ENCODE measurements at regions not wholly inside any gene's neighbourhood (a gene's known extent, or its start where the extent isn't known, plus 50 kb on each side); places are given as distances from the start of the nearest gene placed in this dataset.

- H3K27me3 ChIP-seq (ENCODE audit: insufficient read depth in 3 of 3, low read length in 2 of 3), result no peaks in the 10 kb centered on the region
- H3K27ac ChIP-seq, result no peak overlapping the region
- intact Hi-C loops (cut with DNase I), result no loop called here
- H3K9me3 ChIP-seq, result no peaks in the 10 kb centered on the region
- ATAC-seq (no peak), DNase-seq (no peak)
- no peaks in the 10 kb centered on the region for H3K4me1 ChIP-seq
- no peak overlapping the region for H3K4me3 ChIP-seq
- no peak for TF ChIP-seq CTCF (IDR thresholded peaks at IDR 0.05)
- 78 to 96% (median 91%) methylated on average over 4 of the region's 4 CpGs for WGBS, 3 donors
- H3K36me3 ChIP-seq (ENCODE audit: insufficient read depth in 1 of 2, low read depth in 1 of 2), result no peaks in the 10 kb centered on the region
Observed at GRCh38 chr20:48231253-48231930, 446.1 kb upstream of the SULF2 start.

- H3K36me3 ChIP-seq (ENCODE audit: insufficient read depth in 1 of 2, low read depth in 1 of 2), result no peaks in the 10 kb centered on the region
Observed at GRCh38 chr20:48230216-48230615, 444.9 kb upstream of the SULF2 start.

GRCh38 chr20:48227381-48227780, 442.1 kb upstream of the SULF2 start:
- H3K4me1 ChIP-seq, result no peaks in the 10 kb centered on the region
- H3K27ac ChIP-seq, result no peak overlapping the region
- ATAC-seq (no peak), DNase-seq (no peak)
- no peak overlapping the region for H3K4me3 ChIP-seq
- intact Hi-C loops (cut with DNase I), result no loop called here
- H3K27me3 ChIP-seq (ENCODE audit: insufficient read depth in 3 of 3, low read length in 2 of 3), result no peaks in the 10 kb centered on the region
- no peaks in the 10 kb centered on the region for H3K9me3 ChIP-seq
- no peaks in the 10 kb centered on the region for H3K36me3 ChIP-seq (ENCODE audit: insufficient read depth in 1 of 2, low read depth in 1 of 2)
- TF ChIP-seq CTCF (IDR thresholded peaks at IDR 0.05), result no peak
- WGBS, 3 donors, result 77 to 86% (median 82%) methylated on average over 5 of the region's 5 CpGs

More at GRCh38 chr20:48230216-48230615, 444.9 kb upstream of the SULF2 start:
- H3K4me1 ChIP-seq, result no peaks in the 10 kb centered on the region
- no peak for TF ChIP-seq CTCF (IDR thresholded peaks at IDR 0.05)
- DNase-seq (no peak), ATAC-seq (no peak)
- no peak overlapping the region for H3K27ac ChIP-seq
- no peak overlapping the region for H3K4me3 ChIP-seq
- no peaks in the 10 kb centered on the region for H3K27me3 ChIP-seq (ENCODE audit: insufficient read depth in 3 of 3, low read length in 2 of 3)
- no peaks in the 10 kb centered on the region for H3K9me3 ChIP-seq
- WGBS, 3 donors, result 23 to 44% (median 29%) methylated on average over 5 of the region's 5 CpGs
- intact Hi-C loops (cut with DNase I), result no loop called here

DNA sequence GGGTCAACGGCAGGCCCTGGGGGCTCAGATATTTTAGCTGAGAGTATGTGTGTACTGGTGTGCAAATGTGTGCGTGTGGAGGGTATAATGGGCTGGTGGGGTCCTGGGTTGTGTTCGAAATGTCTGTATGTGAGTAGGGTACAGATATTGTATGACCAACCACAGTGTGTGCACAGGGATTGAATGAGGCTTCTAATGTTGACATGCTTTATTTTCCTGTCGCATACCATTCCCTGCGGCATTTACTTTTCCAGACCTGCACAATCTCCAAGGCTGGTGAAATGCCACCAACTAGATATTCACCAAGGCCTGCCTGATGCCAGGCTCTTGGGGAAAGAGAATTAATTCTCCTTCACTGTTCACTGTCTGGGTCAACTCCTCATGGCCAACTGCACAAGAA, 441.4 kb upstream of the SULF2 start:
- 88 to 96% (median 93%) methylated on average over 5 of the region's 5 CpGs for WGBS, 3 donors
- H3K27me3 ChIP-seq (ENCODE audit: insufficient read depth in 3 of 3, low read length in 2 of 3), result no peaks in the 10 kb centered on the region
- intact Hi-C loops (cut with DNase I), result no loop called here
- H3K27ac ChIP-seq, result no peak overlapping the region
- H3K36me3 ChIP-seq (ENCODE audit: insufficient read depth in 1 of 2, low read depth in 1 of 2), result no peaks in the 10 kb centered on the region
- ATAC-seq (no peak), DNase-seq (no peak)
- no peaks in the 10 kb centered on the region for H3K4me1 ChIP-seq
- TF ChIP-seq CTCF (IDR thresholded peaks at IDR 0.05), result no peak
- no peak overlapping the region for H3K4me3 ChIP-seq
- no peaks in the 10 kb centered on the region for H3K9me3 ChIP-seq

GRCh38 chr20:48224533-48225050, 439.3 kb upstream of the SULF2 start:
- H3K9me3 ChIP-seq, result no peaks in the 10 kb centered on the region
- DNase-seq (no peak), ATAC-seq (no peak)
- H3K36me3 ChIP-seq (ENCODE audit: insufficient read depth in 1 of 2, low read depth in 1 of 2), result no peaks in the 10 kb centered on the region
- WGBS, 3 donors, result 51 to 76% (median 53%) methylated on average over 6 of the region's 6 CpGs
- peaks cover 0 to 2% (median 0%) of the 10 kb centered on the region in 3 donors for H3K27me3 ChIP-seq (ENCODE audit: insufficient read depth in 3 of 3, low read length in 2 of 3)
- no peak overlapping the region for H3K27ac ChIP-seq
- no peak for TF ChIP-seq CTCF (IDR thresholded peaks at IDR 0.05)
- H3K4me1 ChIP-seq, result no peaks in the 10 kb centered on the region
- intact Hi-C loops (cut with DNase I), result no loop called here
- no peak overlapping the region for H3K4me3 ChIP-seq
